ENCODE measurements at regions not wholly inside any gene's neighbourhood (a gene's known extent, or its start where the extent isn't known, plus 50 kb on each side); places are given as distances from the start of the nearest gene placed in this dataset.

- DNase-seq (ENCODE audit: low read depth): no peak
- no peak for TF ChIP-seq CTCF (IDR thresholded peaks at IDR 0.05; ENCODE audit: low read length, missing control alignments)
- H3K4me3 ChIP-seq (replicated peaks; ENCODE audit: low read depth, low read length): no peak overlapping the region
These were observed 508.4 kb downstream of the ZEB2 start for GRCh38 chr2:144011553-144011952.

GRCh38 chr2:144011098-144011497 is 508.8 kb downstream of the ZEB2 start:
- no peak for DNase-seq (ENCODE audit: low read depth)
- H3K4me3 ChIP-seq (replicated peaks; ENCODE audit: low read depth, low read length): no peak overlapping the region
- no peak for TF ChIP-seq CTCF (IDR thresholded peaks at IDR 0.05; ENCODE audit: low read length, missing control alignments)

GRCh38 chr2:144010096-144010836 is 509.7 kb downstream of the ZEB2 start:
- H3K4me3 ChIP-seq (replicated peaks; ENCODE audit: low read depth, low read length): no peak overlapping the region
- DNase-seq (ENCODE audit: low read depth): no peak
- no peak for TF ChIP-seq CTCF (IDR thresholded peaks at IDR 0.05; ENCODE audit: low read length, missing control alignments)

GRCh38 chr2:144006139-144006538 is 513.8 kb downstream of the ZEB2 start:
- TF ChIP-seq CTCF (IDR thresholded peaks at IDR 0.05; ENCODE audit: low read length, missing control alignments): no peak
- no peak overlapping the region for H3K4me3 ChIP-seq (replicated peaks; ENCODE audit: low read depth, low read length)
- no peak for DNase-seq (ENCODE audit: low read depth)

- no peak for DNase-seq (ENCODE audit: low read depth)
- TF ChIP-seq CTCF (IDR thresholded peaks at IDR 0.05; ENCODE audit: low read length, missing control alignments): no peak
- H3K4me3 ChIP-seq (replicated peaks; ENCODE audit: low read depth, low read length): no peak overlapping the region
These were observed 515.2 kb downstream of the ZEB2 start for GRCh38 chr2:144004742-144005141.

- H3K4me3 ChIP-seq (replicated peaks; ENCODE audit: low read depth, low read length): no peak overlapping the region
- no peak for TF ChIP-seq CTCF (IDR thresholded peaks at IDR 0.05; ENCODE audit: low read length, missing control alignments)
- DNase-seq (ENCODE audit: low read depth): no peak
These were observed 516.4 kb downstream of the ZEB2 start for GRCh38 chr2:144003460-144004075.

- no peak overlapping the region for H3K4me3 ChIP-seq (replicated peaks; ENCODE audit: low read depth, low read length)
- no peak for TF ChIP-seq CTCF (IDR thresholded peaks at IDR 0.05; ENCODE audit: low read length, missing control alignments)
- no peak for DNase-seq (ENCODE audit: low read depth)
These were observed 522.9 kb downstream of the ZEB2 start for GRCh38 chr2:143996974-143997373.

All from fibroblast of pulmonary artery (primary cell).